B cell (primary cell): ENCODE measurements at regions not wholly inside any gene's neighbourhood (a gene's known extent, or its start where the extent isn't known, plus 50 kb on each side); places are given as distances from the start of the nearest gene placed in this dataset.

Experiments
- CTCF ChIP-seq: fragments of 200-600 bp; IDR thresholded peaks from one replicate; pipeline ENCODE4 v1.8.0; 2022; ENCODE audit warnings: antibody characterized with exemption, mild to moderate bottlenecking
- EZH2 ChIP-seq: IDR thresholded peaks from 2 replicates; pipeline ENCODE4 v1.6.1; 2012; ENCODE audit warnings: borderline replicate concordance, low read depth, mild to moderate bottlenecking, moderate library complexity, low read length; ENCODE audit not compliant: insufficient read depth, poor library complexity, severe bottlenecking

GRCh38 chr3:27553886-27554540 lies 69.8 kb upstream of the SLC4A7 start:
- TF ChIP-seq CTCF (no peak), EZH2 (no peak)
